ENCODE measurements at regions not wholly inside any gene's neighbourhood (a gene's known extent, or its start where the extent isn't known, plus 50 kb on each side); places are given as distances from the start of the nearest gene placed in this dataset.
"Not testable (repeated sequence)": the region's sequence is repeated elsewhere in the genome, so short reads cannot be mapped to it uniquely, and the experiment has no call there.

- no peak for DNase-seq (ENCODE audit: low spot score)
Measured at GRCh38 chr22:49697047-49697446, 130.6 kb downstream of the BRD1 start.

GRCh38 chr22:49694462-49695260 lies 133.0 kb downstream of the BRD1 start:
- DNase-seq (ENCODE audit: low spot score) = no peak

DNA sequence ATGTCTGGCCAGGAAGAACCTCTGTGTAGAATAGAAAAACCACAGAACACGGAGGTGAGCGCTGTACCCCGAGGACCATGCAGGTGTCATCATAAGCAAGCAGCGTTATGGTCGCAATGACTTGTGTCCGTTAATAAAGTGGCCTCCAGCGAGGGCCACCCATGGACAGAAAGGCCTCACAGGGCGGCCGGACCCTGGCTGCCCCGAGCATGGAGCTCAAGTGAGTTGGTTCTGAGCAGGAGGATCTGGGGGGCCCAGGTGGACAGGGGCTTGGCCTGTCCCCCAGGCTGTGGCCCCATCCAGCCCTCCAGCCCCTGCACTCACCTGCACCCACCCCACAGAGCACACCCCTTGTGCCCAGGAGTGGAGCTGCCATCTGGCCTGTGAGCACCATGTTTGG lies 133.8 kb downstream of the BRD1 start:
- DNase-seq (ENCODE audit: low spot score) = no peak

GRCh38 chr22:49693416-49693815 lies 134.3 kb downstream of the BRD1 start:
- DNase-seq (ENCODE audit: low spot score) = no peak

DNA sequence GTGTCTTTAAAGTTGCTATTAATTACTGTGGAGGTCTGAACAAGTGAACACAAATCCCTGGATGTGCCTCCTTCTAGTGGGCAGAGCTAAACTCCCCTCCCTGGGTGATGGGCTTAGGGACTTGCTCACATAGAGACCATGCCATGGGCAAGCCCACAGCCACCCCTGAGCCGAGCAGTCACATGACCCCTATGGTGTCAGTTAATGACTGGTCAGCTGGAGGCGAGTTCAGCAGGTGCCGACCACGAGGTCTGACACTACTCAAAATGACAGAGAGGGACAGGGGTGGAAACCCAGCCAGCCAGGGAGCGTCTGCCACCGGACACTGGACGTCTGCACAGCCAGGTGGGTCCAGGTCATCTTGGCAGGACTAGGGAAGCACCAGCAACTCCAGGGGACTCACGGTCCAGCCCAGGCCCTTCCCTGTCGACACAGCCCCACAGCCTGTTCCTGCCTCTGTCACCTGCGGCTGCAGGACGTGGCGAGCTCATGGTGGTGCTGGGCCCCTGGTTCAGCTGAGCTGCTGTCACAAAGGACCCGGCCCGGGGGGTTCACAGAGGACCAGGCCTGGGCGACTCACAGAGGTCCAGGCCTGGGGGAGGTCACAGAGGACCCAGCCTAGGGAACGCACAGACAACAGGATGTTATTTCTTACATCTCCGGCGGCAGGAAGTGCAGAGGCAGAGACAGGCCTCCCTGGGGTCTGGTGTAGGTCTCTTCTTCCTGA lies 135.0 kb downstream of the BRD1 start:
- DNase-seq (ENCODE audit: low spot score) = no peak

- no peak for DNase-seq (ENCODE audit: low spot score)
Measured at GRCh38 chr22:49691256-49691655, 136.4 kb downstream of the BRD1 start.

DNA sequence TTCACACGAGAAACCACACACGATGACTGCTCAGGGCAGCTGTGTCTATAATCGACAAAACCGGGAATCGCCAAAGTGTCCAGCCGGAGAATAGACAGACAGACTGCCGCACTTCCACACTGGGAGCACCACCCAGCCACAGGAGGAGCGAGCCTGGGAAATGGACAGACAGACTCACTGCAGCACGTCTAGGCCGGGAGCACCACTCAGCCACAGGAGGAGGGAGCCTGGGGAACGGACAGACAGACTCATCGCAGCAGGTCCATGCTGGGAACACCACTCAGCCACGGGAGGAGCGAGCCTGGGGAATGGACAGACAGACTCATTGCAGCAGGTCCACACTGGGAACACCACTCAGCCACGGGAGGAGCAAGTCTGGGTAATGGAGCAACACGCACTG lies 137.2 kb downstream of the BRD1 start:
- no peak for DNase-seq (ENCODE audit: low spot score)

GRCh38 chr22:49689858-49690257 lies 137.8 kb downstream of the BRD1 start:
- DNase-seq (ENCODE audit: low spot score) = no peak

DNA sequence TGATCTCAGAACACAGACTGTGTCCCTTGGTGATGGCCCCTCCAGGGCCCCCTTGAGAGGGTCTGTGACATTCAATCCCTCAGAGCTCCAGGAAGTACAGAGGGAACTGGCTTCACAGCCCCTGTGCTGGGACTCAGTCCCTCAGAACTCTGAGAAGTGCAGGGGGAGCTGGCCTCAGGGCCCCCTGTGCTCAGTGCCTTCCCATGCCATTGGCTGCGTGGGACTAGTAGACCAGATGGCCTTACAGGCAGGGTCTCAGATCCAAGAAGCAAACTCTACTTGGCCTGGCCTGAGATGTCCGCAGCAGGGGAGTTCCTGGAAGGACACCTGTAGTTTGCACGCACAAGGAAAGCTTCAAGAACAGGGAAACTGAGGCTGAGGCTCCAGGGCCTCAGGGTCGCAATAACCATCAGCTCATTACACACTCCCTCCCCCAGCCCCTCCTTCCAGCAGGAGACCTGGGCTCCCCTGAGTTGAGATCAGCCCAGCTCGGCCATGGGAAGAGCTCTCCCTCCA lies 138.4 kb downstream of the BRD1 start:
- no peak for DNase-seq (ENCODE audit: low spot score)

GRCh38 chr22:49688516-49689254 lies 139.0 kb downstream of the BRD1 start:
- no peak for DNase-seq (ENCODE audit: low spot score)

DNA sequence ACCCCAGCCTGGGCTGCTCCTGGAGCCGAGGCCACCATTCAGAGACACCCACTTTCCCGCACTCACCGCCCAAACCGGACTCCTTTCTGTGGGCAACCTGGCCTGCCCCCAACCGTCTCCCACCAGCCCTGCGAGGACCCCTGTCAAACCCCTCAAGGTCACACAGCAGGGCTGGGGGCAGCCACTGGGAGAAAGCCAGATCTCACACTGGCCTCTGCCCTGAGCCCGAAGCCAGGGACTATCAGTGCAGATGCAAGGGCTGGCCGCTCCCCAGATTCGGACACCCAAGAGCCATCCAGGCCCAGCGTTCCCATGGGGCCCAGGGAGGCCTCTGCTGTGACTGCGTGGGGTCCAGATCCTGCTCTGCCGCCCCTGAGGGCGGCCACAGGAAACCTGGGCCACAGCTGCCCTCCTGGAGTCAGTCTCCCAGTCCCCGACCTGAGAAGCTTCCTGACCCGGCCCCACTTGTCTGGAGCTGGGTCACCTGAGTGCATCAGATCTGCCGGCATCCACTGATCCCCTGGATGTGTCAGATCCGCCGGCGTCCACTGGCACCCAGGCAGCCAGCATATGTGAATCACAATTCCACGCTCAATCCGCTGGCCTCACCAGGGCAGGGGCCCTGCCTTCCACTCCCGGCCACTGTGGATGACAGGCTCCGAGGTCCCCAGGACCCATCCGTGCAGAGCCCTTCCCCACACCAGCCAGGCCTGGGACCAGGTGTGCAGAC lies 139.7 kb downstream of the BRD1 start:
- no peak for DNase-seq (ENCODE audit: low spot score)

DNA sequence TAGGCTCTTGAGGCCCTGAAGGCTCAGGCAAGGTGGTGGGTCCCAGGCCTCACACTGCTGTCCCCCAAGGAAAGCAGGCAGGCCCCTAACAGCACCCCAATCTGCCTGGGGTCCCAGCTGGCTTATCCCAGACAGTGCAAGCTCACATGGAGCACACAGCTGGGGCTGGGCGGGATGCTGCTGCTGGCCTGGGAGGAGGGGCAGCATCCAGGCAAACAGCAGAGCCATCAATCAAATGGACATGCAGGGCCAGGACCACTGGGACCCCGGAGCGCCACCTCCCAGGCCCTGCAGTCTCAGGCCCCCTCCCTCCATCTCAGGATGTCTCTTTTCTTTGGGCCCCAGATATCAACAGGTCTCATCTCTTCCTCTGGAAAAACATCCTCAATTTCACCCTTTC lies 140.3 kb downstream of the BRD1 start:
- no peak for DNase-seq (ENCODE audit: low spot score)

- DNase-seq (ENCODE audit: low spot score) = no peak
Measured at GRCh38 chr22:49686495-49687219, 141.0 kb downstream of the BRD1 start.

GRCh38 chr22:49685686-49686085 lies 142.0 kb downstream of the BRD1 start:
- DNase-seq (ENCODE audit: low spot score) = no peak

GRCh38 chr22:49685116-49685515 lies 142.6 kb downstream of the BRD1 start:
- DNase-seq (ENCODE audit: low spot score) = no peak

DNA sequence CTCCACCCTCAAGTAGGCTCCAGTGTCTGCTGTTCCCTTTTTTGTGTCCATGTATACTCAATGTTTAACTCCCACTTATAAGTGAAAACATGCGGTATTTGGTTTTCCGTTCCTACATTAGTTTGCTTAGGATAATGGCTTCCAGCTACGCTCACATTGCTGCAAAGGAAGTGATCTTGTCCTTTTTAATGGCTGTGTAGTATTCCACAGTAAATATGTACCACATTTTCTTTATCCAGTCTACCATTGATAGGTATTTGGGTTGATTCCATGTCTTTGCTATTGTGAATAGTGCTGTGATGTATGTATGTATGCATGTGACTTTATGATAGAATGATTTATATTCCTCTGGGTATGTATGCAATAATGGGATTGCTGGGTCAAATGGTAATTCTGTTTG lies 144.6 kb downstream of the BRD1 start:
- no peak for DNase-seq (ENCODE audit: low spot score)

- not testable (repeated sequence) for DNase-seq (ENCODE audit: low spot score)
Measured at GRCh38 chr22:49680819-49681218, 146.9 kb downstream of the BRD1 start.

DNA sequence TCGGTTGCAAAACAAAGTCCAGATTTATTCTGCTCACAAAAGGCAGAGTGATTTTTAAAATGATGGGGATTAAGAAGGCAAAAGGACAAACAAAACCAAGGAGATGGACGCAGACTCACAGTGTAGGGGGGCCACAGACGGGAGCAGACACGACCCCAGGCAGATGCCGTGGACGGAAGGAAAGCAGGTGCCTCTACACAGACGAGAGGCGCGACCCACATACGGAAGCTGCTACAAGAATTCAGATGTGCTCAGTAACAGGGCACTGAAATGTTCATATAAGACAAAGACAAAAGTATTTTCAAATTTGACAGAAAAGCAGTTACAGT lies 148.9 kb downstream of the BRD1 start:
- no peak for DNase-seq (ENCODE audit: low spot score)

- no peak for DNase-seq (ENCODE audit: low spot score)
Measured at GRCh38 chr22:49678137-49678841, 149.4 kb downstream of the BRD1 start.

DNA sequence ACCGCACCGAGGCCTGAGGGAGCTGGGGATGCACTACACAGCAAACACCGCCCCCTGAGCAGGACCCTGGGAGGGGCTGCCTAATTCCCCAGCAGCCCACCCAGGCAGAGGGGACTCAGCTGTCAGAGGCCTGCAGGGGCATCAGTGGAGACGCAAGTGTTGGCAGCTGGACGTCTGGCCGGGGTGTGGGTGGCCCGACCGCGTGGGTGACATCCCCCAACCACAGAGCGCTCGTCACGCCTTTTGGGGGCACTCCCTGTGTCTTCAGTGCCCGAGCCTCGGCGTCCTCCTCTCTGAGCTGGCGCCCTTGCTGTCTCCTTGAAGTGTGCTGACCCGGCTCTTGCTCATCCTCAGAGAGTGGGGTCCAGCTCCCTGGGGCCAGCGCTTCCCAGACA lies 150.2 kb downstream of the BRD1 start:
- no peak for DNase-seq (ENCODE audit: low spot score)

Data from AG08395 (cell line).